Hematopoietic multipotent progenitor cell treated with erythropoietin and hydrocortisone succinate and interleukin-3 and kit ligand, for 4 days (in vitro differentiated cells): ENCODE measurements at regions not wholly inside any gene's neighbourhood (a gene's known extent, or its start where the extent isn't known, plus 50 kb on each side); places are given as distances from the start of the nearest gene placed in this dataset.

Source experiments
- DNase-seq: peaks from one replicate; pipeline ENCODE4 v3.0.0-alpha.2; 2015

DNA sequence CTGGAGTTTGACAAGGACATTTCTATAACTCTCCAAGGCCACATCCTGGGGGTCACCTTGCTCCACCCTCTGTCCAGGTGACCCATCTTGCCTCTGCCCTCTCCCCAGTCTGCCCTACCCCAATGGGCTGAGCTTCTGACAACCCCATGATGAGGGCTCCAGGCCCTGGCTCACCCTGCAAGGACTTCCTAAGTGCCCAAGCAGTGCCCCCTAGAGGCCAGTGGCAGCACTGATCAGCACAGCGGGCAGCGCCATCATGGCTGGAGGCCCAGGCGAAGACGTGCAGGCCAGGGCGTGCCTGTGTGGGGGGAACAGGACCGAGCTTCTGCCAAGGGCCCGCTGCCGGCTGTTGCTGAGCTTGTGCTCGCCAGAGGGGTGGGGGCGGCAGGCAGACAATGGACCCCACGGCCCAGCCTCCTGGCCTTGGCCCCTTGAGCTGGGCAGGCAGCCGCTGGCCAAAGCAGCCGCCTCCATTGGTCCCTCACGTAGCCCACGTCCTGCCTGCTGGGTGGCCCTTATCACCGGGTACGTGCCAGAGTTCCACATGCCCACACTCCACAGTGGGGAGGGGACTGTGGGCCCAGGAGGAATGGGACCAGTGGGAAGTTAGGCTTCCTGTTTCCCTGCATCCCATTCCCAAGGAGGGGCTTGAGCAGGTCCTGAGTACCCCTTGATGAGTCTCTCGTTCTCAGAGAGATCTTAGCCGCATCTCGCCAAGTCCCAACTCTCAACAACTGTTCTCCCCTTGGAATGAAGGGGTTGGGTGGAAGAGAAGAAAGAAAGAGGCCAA is 64.3 kb downstream of the MRPL14 start:
- peak; percentile 73 for DNase-seq

DNA sequence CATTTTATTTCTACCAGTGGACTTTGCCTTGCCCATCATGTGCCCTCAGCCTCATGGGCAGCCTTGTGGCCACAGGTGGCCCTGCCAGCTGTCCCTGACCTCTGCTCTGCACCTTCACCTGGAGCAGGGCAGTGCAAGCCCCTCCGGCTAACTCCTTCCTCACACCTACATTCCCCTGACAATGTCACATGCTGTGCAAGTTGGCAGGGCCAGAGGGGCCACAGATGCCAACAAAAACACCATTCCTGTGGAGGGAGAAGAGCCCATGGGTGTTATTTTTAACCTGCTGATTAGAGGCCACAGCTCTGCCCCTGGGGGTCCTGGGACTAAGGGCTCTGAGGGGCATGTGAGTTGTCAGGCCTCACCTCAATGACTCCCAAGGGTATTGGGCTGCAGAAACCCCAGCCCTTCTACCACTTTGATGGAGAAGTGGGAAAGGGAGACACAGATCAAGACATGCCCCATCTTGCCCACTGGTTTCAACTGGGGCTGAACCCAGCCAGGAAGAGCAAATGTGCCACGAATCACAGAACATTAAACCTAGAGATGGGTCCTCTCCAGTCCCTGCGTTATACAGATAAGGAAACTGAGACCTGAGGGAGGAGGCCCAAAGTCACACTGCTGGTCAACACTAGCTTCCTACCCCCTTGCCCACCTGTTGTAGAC is 65.0 kb downstream of the MRPL14 start:
- no peak for DNase-seq

DNA sequence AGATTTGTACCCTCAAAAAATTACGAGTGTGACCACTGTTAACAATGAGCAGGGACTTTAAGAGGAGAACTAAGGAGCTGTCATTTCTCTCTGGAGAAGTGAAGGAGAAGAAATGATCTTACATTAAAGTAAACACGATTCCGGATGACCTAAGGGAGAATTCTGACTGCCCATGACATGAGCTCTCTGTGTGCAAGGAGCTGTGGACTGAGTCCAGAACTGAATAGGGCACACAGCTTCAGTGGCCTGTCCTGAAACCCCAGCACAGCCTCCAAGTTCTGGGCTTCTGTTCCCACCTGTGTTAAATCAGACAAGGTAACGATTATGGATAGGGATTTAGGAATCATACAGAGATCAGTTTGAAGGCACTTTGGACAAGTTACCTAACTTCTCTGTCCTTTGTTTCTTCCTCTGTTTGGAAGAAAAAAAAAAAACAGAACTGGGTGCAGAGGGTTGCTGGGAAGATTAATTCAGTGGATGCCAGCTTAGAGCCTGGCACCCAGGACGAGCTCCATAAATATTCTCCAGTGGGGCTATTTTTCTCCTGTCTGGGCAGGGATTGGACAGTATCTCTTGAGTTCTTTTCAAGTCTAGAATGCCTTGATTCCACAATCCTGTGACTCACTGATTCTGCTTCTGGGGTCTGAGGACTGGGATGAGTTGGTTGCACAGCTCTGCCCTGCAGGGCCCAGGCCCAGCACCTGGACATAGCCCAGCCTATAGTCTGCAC is 65.7 kb downstream of the MRPL14 start:
- no peak for DNase-seq

DNA sequence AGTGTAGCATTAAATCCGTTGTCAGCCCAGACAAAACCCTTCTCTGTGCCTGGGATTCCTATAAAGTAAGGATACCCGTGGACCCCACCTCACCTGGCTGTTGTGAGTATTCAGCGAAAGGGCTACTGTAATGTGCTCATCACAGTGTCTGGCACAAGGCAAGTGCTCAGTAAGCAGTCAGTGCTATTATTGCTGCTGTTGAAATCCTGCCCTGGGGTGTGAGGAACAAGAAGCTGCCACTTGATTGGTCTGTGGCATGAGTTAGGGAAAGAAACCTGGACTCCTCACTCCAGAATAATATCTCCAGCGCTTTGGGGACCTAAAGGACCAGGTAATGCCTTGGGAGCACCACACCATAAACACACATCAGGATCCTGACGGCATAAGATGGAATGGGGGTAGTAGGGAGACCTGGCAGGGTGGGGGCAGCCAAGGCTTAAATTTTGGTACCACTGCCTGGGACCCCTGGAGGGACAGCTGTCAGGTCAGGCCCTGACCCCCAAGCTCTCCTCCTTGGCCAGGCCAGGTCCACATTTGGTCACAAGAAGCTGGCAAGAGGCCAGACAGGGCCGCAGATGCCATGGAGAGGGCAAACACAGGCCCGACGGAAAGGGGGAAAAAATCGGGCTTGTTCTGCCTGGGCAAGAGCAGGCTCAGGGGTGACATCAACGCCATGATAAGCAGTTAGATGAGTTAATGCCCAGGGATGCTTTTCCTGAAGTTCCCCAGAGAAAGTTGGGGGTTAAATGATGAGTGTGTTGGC is 66.5 kb downstream of the MRPL14 start:
- DNase-seq: no peak

DNA sequence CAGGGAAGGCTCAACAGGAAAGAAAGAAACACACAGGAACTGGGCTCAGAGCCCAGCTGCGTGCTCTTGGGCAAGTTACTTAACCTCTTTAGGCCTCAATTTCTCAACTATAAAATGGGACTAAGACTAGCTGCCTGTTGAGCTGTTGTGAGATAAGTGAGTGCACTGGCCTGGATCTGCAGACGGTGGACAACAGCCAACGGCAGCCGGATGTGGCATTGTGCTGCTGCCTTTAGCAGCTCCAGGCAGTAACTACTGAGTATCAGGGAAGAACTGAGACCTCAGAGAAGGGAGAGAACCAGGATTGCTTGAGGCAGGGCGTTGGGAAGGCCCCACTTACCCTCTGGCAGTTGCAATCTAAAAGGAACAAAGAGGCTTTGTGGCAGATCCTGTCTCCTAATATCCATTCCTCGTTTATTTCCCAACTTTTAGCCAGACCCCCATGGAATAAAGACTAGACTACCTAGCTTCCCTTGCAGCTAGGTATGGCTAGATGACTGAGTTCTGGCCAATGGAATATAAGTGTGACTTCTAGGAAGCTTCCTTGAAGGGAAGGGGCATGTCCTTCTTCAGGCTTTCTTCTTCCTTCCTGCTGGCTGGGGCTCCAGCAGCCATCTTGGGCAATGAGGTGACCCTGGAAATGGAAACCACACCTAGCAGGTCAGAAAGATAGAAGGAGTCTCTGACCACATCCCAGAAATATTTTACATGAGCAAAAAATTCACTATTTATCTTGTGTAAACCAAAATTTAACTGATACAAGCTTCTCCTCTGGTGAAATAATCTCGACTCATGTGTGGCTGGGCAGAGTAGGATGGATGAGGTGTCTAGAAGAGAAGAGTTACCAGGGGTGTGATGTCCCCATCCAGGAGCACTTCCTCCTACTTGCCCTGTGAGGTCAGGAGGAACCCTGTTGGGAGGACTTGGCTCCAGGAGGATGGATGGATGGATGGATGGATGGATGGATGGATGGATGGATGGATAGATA is 67.6 kb downstream of the MRPL14 start:
- peak; percentile 53 for DNase-seq

DNA sequence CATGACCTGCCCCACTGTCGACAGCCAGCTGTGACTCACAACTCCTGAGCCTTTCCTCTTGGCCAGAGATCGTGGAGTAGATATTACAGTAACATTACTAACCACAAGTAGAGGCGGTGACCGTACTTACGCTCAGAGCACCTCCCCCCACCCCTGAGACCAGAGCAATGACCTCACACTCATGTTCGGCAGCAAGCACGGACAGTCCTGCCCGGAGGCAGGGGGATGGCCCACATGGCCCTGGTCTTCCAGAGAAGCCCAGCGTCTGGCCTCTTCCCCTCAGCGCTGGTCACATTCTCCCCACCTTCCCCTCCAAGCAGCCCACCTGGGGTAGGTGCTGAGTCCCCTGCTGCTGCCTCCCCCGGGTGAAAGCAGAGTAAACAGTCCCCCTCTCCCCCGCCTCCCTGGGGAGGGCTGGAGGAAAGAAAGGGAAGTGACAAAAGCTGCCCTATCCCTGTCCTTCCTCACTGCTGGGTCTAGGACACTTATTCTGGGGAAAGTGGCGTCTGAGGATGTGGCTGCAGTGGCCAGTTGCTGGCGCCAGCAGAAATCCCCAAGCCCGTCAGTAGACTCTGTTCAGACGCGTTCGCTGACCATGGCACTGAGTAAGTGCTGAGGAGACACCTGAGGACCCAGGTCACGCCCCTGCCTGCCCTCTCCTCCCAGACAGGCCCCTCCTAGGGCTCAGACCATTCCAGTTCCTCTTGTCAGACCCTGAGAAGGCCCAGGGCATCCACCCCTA is 68.5 kb downstream of the MRPL14 start:
- DNase-seq: peak; percentile 98

DNA sequence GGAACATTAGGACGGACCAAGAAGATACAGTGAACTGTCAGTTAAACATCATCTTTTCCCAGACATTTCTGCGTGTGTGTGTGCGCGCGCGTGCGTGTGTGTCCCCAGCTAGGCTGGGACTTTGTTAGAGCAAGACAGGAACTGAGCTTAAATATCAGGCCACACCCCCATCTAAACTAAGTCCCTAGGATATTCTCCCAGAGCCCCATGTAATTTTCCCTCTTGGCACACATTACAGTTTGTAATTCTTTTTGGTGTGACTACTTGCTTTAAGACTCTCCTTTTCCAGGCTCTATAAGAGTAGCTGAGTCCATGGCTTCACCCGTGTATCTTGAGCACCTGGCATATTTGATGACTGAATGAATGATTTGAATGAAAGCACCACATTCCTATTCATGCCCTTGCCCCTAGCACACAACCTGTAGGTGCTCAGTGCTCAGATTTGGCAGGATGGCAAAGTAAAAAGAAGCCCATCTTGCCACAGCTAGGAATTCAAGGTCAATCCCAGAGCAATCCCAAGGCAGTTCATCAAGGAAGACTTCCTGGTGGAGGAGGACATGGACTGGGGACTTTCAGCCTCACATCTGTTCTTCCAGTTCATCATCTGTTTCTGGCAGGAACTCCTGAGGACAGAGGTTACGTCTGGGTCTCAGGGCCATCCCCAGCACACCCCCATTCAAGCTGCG is 69.2 kb downstream of the MRPL14 start:
- DNase-seq: no peak

DNA sequence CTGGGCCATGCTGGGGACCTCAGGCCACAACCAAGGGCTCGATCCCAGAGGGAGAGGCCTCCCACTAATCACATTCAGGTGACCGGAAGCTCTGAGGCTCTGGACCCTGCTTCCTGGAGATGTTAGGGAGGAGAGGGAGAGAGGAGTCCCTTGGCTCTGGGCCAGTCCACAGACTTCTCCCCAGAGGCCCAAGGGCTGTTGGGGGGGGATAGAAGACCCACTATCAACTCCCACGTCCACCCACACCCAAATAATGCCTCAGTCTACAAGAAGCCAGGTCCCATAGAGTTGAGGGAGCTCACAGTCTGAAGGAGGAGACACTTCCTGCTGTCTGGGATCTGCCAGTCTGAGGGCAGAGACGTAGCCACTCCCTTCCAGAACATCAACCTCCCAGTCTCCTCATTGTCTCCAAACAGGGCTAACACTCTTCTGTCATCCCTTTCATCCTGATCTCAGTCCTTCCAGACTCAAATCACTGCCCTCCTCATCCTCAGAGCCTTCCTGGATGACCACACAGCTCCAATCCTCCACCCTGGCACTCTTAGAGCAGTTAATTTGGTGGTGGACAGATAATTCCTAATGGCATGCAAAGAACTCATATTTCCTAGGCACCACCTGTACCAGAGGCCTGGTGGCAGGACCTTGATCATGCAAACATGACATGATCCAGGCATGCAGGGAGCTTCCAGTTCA is 69.9 kb downstream of the MRPL14 start:
- no peak for DNase-seq

DNA sequence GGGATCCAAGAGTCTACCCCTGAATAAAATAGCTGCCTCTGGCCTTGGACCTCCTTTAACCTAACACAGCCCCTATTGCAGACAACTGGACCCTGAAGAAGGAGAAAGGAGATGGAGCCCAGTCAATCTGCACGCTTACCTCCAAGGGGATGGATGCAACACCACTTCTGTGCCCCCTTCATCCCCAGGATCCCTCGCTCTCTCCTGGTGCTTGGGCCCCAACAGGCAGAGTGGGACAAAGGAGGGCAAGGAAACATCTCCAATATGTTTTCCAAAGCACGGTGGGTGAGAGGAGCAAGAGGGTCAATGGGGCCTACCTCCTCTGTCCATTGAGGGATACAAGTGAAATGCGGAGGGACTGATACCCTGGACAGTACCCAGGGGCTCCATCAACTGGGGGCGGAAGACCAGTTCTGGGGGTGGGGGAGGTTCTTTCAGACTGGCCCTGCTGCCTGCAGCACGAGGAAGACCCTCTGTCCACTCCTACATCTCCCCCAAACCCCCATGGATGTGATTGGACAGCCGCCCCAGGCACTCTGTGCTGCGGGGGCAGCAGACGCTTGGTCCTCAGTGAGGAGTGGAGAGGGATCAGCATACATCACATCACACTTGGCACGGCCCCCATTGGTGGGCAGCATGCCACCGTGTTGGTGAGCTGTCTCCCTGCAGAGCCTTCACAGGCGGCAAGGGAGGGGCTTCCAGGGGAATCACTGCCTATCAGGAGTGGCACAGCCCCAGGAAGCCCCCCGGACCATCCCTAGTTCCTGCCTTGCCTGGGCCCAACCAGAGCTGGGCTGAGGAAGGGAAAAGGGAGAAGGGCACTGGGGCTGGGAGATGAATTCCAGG is 70.6 kb downstream of the MRPL14 start:
- DNase-seq: peak; percentile 28

DNA sequence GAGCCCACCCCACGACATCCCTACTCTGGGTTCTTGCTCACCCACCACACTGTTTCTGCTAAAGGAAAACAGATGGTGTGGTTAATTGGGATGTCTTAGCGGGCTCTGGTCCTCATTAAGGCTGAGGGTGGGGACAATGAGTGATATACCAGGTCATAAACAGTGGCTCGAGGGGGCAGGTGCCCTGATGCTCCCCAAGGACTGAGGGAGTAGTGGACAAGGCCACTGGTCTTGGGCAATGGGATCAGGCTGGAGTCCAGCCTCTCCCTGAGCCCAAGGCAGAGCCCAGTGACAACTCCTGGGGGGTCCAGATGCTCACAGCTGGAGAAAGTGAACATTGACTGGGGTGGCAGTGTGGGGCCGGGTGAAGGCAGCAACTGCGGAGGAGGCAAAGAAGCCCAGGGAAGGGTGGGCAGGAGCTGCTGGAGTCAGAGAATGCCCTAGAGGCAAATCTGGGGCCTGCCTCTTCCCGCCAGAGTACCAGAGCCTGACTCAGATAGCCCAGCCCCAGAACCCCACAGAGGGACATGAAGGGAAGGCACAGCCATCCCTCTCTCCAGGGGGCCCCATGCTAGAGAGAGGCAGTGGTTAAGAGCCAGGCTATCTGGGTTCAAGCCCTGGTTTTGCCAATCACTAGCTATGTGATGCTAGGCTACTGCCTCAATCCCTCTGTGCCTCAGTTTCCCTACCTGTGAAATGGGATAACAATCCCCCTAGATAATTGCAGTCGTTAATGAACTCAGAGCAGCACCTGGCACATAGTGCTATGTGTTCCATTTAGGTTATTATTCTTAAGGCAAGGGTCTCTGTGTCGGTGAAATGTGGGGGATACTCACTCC is 72.3 kb downstream of the MRPL14 start:
- DNase-seq: no peak

DNA sequence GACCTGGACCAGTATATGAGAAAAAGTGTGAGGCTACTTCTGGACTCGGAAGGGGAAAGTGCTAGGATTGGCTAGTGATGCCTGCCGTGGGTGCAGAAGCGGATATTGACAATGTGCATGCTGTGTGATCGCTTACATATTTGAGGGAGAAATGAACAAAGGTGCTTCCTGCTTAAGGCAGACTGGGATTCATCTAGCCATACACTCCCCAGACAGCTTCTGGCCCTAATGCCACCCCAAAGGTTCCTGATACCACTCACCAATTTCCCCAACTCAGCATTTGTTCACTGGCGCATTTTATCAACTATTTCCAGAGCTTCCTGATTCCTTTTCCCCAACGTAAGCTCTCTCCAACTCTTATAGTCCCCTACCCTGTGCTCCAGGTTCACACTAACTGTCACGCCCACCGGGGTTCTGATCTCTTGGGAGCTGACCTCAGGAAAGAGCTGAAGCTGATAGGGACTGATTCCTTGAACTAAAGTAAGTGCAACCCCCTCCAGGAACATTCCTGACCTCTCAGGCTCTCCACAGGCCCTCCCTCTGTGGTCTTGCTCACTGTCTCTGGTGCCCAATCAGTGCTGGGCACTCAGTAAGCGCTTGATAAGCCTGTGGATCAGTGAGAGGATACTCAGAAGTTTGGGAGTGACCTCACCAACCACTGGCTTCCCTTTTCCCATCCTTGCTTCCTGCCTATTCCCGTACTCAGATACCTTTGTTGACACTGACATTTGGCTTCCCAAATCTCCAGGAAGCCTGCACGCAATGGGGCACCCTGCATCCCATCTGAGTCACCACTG is 73.3 kb downstream of the MRPL14 start:
- DNase-seq: no peak

DNA sequence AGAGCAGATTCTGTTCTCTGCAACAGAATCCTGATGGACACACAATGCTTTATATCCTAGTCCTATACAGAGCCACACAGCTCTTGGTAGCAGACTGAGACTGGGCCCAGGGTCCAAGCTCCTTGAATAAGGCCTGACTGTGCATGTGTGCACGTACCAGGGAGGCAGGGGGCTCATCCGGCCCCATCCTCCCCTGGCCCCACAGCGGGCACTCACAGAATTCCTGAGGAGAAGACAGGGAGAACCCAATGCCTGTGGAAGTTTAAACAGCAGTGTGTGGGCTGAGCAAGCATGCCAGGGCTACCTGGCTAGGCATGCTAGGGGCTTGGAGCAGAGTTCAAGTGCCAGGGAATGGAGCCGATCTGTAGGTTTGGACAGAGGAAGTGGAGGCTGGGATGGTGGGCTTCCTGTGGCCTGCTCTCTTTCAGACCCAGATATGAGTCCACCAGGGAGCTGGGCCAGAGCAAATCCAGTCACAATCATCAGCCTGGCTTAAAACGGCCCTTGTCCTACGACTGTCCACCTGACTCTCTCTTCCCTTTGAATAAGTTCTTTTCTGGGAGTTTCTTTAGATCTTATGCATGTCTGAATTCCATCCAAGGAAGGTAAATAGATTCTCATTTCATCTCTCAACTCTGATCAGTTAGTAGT is 74.0 kb downstream of the MRPL14 start:
- no peak for DNase-seq

DNA sequence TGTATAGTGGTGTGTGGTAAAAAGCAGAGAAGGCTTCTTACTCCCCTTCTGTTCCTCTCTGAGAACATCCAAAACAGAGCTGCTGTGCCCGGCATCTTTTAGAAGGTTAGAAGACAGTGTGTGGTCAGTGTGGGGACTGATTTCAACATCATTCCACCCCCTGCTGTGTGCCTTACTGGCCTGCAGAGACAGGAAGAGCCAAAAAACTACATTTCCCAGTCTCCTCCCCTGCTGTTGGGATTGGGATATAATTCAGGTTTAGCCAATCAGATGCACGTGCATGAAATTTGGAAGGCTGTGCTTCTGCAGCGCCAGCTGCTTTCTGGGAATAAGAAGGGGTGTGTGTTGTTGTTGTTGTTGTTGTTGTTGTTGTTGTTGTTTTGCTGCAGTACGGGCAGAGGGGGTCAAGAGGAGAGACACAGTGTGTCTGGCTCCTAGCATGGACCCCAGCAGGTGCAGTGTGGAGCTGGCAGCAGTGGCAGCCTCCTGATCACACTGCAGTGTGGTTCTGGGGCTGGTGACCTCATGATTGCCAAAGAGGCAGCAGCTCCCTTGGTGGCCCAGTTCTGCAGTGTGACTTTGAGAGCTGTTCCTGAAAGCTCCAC is 74.7 kb downstream of the MRPL14 start:
- peak; percentile 74 for DNase-seq

DNA sequence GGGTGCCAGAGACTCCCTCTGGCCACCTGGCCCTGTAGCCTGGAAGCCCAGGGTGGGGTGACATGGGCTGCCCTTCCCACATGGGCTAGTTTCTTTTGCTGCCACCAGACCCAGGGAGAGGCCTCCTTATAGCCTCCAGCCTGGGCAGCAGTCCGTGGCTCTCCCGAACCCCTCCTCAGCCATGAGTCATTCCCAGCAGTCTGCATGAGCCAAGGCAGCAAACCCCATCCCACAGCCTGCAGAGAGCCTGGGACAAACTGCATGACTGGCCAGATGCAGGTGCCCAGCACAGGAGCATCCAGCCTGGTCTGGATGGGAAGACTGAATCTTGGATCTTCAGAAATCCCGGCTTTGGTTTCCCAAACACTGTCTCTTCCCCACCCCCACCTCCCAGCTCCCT is 75.7 kb downstream of the MRPL14 start:
- DNase-seq: no peak

DNA sequence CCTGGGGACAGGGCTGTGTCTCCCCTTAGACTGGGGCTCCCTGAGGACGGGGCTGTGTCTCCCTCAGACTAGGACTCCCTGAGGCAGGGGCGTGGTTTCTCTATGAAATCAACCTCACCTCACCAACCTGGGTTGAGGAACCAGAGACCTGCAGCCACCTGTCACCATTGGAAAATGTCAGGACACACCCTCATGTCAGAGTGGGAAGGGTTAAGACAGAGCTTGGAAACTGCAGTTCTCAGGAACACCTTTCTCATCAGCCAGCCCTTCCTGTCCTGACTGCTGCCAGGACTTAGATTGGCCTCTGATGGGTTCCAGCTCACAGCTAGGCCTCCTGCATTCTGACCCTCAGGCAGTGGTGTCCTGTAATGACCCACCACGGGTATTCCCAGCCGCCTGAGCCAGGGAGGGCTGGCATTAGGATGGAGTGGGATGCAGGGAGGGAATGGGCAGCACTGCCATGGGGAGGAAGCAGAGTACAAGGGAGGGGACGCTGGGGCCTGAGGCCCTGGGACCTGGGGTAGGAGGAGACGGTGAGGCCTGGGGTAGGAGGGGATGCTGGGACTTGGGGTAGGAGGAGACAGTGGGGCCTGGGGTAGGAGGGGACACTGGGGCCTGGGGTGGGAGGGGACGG is 76.3 kb downstream of the MRPL14 start:
- DNase-seq: no peak
